ENCODE measurements at regions not wholly inside any gene's neighbourhood (a gene's known extent, or its start where the extent isn't known, plus 50 kb on each side); places are given as distances from the start of the nearest gene placed in this dataset.
"Not testable (repeated sequence)": the region's sequence is repeated elsewhere in the genome, so short reads cannot be mapped to it uniquely, and the experiment has no call there.

DNA sequence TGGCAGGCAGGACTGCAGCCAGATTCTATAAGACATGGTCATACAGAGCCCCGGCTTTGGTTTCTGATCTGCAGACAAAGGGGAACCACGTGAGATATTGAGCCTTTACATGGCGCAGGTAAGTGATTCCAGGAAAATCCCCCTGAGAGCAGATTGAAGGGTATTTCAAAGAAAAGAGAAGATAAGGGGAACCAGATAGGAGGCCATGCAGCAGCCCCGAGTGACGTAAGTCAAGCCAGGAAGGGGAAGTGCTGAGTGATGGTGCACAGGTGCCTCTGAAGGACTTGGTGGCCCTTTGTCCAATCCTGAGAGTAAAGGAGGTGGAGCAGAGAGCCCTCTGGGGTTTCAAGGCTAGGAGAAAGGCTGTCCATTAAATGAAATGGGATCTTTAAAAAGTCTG lies 329.0 kb downstream of the ACTR3B start:
- DNase-seq (ENCODE audit: low read depth), result no peak

DNA sequence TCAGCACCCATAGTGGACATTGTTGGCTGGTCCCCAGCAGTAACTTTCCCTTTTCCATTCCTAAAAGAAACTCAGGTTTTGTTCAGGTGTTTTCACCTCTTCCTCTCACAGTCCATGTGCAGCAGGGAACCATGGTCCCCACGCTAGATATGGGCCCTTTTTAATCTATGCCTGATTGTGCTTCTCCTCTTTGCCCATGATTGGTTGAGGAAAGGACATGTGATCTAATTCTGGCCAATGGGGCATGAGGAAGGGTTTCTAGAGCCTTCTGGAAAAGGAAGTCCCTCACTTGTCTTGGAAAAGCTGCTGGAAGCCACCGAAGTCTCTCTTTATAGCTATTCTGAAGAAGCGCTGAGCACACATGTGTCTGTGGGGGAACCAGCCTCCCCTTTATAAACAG lies 330.7 kb downstream of the ACTR3B start:
- no peak for DNase-seq (ENCODE audit: low read depth)

DNA sequence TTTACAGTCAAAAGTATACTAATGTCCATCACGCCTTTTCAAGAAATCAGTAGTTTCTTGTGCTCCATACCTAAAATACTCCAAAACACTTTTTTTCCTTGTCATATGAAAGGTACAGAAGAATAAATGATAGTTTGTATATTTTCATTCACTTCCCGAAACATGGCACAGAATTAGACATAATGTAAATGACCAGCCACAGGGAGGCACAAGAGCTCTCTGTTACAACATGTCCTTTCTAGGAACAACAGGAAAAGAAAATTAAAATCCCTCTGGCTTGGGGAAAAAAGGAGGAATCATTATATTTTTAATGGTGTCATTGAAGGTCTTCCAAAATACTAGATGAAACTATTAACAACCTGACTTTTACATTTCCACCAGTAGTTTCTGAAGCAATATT lies 331.2 kb downstream of the ACTR3B start:
- DNase-seq (ENCODE audit: low read depth), result no peak

DNA sequence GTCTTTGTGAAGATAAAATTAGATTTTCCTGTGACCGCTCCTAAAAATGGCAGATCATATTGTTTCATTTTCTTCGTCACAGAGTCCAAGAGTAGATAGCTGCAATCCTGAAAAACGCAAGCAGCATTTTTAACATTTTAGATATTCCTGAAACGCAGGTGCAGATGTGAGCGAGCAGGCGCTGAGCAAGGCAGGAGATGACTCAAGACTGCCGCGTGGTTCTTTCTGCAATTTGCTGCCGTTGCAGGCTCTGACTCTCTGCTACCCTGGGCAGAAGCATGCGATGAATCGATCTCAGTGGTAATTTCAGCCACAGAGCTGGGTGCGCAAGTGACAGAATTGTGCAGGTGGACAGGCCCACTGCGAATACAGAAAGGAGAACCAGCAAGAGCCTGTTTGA lies 331.9 kb downstream of the ACTR3B start:
- DNase-seq (ENCODE audit: low read depth), result no peak

DNA sequence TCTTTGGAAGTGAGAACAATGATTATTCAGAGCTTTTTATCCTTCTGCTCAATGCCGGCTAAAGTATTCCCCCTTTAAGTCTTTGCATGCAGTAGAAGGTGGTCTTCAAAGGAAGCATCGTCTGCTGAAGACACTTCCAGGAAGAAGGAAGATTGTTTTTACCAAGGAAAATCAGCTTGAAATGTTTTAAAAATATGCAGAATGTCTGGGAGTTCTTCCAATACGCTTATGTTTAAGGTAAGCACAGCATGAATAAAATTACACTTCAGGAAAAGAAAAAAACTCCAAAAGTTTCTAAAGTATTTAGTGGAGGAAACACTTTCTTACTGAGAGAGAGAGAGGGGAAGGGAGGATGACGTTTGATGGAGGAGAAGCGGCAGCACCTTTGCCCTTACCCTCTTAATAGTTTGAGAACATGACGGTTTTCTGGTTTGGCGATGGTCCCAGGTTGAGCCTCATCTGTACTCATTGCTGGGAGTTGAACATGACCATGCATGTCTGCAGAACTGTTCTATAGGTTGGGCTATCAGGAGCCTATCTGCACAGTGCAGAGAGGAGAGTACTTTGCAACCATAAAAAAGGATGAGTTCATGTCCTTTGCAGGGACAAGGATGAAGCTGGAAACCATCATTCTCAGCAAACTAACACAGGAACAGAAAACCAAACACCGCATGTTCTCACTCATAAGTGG lies 338.1 kb downstream of the ACTR3B start:
- DNase-seq (ENCODE audit: low read depth), result no peak

DNA sequence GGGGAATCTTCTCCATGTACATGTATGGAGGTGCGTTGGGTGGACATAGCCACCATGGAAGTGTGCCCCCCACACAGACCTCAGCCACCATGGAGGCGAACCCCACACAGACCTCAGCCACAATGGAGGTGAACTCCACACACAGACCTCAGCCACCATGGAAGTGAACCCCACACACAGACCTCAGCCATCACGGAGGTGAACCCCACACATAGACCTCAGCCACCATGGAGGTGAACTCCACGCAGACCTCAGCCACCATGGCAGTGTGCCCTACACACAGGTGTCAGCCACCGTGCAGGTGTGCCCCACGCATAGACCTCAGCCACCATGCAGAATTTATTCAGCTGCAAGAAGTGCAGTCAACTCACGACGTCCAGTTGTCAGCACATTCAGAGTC lies 339.7 kb downstream of the ACTR3B start:
- no peak for DNase-seq (ENCODE audit: low read depth)

DNA sequence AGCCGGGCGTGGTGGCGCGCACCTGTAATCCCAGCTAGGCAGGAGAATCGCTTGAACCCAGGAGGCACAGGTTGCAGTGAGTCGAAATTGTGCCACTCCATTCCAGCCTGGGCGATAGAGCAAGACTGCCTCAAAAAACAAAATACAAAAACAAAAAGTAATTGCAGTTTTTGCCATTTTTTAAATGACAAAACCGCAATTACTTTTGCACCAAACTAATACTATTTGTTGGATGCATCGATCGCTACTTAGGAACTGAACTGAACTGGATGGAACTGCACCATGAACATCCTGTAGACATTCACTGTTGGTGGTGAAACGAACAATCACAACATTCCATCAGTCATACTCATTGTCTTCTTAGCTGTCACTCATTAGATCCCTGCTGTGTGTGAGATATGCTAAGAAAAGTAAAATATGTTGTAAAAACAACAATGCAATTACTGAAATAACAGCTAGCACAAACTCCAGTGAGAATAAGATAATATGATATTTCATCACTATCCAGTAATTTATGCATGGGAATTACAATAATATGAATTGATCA lies 341.2 kb downstream of the ACTR3B start:
- DNase-seq (ENCODE audit: low read depth), result no peak

DNA sequence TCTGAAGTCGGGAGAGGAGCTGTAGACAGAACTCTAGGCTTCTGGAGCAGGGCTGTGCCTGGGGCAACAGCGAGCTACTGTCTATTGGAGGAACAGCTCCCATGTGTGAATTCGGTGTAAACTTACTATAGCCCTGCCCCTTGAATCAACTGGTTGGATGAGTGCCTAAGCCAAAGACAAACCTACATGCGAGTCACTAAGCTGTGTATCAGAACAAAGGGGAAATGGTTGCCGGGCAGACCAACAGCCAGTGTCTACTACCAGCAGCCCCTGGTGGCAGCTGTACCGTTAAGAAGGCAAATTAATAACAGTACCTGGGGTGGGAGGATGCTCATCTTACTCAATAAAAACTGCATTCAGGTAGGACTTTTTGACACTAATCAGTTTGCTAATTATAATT lies 343.6 kb downstream of the ACTR3B start:
- DNase-seq (ENCODE audit: low read depth), result no peak

DNA sequence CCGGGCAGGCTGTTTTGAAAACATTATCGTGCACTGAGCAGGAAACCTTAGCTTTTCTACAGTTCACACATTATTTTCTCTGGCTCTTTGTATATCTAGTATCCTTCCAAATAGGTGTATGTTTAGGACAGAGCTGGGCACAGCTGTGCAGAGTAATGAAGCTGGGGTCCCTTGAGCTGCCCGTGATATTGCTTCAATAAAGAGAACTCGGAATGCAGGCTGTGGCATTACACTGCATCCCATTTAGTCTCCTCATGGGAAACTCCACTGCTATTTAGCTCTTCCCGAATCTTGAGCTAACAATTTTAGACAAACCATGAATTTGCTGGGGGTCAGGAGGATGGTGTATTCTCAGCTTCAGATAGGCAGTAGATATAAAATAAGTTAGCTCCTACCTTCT lies 348.3 kb downstream of the ACTR3B start:
- no peak for DNase-seq (ENCODE audit: low read depth)

DNA sequence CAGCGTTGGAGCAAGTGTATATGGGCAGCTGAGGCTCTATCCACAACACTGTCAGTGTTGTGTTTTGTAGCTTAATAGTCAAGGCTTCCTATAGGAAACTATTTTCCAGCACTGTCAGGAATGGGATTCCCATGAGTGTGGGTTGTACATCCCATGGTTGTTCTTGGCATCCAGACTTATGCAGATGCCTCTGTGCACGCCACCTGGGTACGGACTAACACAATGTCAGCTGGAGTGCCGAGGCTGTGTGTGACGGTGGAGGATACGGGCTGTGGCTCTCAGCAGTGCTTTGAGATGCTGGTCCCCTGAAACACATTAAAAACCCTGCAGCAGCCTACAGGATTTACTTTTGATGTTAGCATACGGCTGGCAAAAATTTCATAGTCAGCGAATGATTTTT lies 350.0 kb downstream of the ACTR3B start:
- DNase-seq (ENCODE audit: low read depth), result no peak

DNA sequence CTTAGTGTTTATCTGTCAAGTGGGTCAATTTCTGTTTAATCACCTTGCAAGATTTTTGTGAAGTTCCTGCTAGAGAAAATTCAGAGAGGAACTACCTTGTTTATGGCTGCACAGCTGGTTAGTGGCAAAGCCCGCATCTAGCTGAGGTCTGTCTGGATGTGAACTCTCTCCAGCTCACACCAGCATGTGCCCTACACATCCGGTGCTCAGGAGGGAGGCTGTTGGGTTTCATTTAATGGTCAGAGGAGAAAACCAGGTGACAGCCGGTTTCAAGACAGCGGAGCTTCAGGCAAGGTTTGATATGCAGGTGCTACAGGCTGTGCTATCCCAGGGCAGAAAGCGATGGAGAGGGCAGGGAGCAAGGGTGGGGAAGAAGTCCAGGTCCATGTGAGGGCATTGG lies 351.1 kb downstream of the ACTR3B start:
- no peak for DNase-seq (ENCODE audit: low read depth)

DNA sequence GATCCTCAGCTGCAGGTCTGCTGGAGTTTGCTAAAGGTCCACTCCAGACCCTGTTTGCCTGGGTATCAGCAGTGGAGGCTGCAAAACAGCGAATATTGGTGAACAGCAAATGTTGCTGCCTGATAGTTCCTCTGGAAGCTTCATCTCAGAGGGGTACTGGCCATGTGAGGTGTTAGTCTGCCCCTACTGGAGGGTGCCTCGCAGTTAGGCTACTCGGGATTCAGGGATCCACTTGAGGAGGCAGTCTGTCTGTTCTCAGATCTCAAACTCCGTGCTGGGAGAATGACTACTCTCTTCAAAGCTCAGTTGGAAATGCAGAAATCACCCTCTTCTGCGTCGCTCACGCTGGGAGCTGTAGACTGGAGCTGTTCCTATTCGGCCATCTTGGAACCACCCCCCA lies 362.7 kb downstream of the ACTR3B start:
- DNase-seq (ENCODE audit: low read depth), result not testable (repeated sequence)

DNA sequence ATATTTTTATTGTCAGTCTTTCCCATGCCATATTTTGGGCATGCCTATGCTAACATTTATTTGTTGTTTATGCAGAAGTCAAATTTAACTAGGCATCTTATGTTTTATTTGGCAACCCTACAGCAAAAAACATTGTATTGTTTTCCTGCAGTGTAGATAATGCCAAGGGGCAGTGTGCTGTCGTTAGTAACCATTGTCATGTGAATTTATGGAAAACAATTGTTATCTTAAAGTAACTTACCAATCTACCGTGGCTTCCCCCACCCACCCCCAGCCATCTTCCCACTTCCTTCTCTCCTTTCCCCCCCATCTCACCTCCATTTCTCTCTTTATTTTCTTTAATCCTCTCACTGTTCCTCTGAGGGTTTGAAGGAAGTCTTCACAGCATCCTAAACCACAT lies 370.5 kb downstream of the ACTR3B start:
- DNase-seq (ENCODE audit: low read depth), result no peak

DNA sequence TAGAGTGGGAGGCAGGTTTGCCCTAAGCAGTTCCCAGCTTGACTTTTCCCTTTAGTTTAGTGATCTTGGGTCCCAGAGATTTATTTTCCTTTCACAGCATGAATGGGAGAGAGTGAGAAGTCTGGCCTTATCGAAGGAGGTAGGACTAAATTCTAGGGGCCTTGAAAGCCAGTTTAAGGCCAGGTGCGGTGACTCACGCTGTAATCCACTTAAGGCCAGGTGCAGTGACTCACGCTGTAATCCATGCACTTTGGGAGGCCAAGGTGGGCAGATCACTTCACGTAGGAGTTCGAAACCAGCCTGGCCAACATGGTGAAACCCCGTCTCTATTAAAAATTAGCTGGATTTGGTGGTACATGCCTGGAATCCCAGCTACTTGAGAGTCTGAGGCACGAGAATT lies 392.2 kb downstream of the ACTR3B start:
- DNase-seq (ENCODE audit: low read depth), result no peak

DNA sequence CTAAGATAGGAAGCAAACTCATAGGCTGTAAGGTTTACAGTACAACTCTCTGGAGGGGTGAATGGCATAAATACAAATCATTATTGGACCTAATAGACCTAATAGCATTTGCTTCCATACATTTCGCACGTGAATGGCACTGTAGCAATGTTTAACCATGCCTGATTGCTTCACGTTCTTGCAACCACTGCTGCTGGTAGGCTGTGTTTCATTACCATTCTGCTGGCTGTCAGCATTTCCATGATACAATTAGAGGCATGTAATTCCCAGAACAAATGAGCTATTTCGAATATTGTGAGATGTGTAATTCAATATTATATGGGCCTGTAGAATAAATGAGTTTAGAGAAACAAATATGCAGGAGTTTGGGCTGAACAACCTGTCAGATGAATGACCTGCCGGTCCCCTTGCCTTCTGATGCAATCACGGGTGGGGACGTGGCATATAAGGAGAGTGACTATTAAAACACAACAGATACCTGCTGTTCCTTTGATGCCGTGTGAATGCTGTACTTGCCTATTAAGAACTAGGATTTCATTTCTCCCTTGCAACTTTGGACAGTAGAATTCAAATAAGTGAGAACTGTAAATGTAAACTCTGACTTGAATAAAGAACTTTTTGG lies 393.4 kb downstream of the ACTR3B start:
- no peak for DNase-seq (ENCODE audit: low read depth)

DNA sequence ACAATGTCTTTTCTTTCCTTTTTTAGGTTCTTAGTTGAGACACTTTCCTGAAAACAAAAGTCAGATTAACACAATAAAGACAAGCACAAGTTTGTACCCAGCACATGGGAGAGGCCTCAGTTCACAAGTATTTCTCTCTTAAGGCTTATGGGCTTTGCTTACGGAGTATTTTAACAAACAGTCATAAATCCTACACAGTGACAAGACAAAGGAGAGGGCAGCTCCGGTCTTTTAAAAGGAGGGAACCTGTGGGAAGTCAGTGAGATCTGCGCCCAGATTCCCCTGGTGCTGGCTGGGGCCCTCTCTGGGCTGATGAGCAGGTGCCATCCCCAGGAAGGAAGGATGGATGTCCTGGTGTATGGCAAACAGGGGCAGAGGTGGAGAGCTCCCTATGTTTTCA lies 398.6 kb downstream of the ACTR3B start:
- no peak for DNase-seq (ENCODE audit: low read depth)

DNA sequence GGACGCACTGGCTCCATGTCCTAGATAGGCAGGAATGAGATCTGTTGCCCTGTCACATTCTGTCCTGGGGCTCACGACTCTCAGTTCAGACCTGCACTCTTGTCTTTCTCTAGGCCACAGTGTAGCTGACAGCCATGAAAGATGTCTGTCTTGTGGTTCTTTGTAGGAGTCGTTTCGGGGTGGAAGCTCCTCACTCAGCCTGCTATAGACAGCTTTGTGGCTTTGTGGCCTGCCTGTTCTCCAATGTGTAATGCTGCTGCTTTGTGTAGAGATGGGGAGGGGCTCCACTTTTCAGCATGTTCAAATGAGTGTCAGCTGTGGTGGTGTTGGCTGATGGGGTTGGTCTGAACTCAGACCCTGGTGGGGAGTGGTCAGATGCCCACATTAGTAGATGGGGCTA lies 410.7 kb downstream of the ACTR3B start:
- no peak for DNase-seq (ENCODE audit: low read depth)

DNA sequence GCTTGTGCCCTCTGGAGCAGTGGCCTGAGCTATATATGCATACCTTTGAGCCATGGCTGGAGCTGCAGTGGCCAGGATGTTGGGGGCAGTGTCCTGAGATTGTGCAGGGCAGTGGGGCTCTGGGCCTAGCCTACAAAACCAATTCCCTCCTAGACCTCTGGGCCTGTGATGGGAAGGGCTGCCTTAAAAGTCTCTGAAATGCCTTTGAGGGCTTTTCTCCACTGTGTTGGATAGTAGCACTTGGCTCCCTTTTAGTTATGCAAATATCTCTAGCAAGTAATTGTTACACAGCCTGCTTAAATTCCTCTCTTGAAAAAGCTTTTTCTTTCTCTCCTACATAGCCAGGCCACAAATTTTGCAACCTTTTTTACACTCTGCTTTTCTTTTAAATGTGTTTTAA lies 426.4 kb downstream of the ACTR3B start:
- DNase-seq (ENCODE audit: low read depth), result no peak

DNA sequence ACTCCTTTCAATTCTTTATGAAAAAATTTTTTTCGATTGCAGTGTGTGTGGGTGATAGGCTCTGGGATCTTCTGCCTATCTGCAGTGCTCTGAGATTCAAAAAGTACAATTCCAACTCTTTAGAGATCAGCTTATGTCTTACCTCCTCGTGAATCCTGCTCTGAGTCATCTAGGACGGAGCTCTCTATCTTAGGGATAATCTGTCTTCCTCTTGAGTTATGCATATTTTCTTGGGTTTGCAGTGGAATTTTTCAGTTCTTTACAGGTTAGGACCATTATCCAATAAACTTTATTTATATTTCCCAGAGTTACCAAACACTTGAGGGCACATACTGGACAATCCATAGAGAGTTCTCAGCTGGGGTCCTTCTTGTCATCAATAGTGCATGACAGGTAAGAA lies 428.6 kb downstream of the ACTR3B start:
- DNase-seq (ENCODE audit: low read depth), result no peak

DNA sequence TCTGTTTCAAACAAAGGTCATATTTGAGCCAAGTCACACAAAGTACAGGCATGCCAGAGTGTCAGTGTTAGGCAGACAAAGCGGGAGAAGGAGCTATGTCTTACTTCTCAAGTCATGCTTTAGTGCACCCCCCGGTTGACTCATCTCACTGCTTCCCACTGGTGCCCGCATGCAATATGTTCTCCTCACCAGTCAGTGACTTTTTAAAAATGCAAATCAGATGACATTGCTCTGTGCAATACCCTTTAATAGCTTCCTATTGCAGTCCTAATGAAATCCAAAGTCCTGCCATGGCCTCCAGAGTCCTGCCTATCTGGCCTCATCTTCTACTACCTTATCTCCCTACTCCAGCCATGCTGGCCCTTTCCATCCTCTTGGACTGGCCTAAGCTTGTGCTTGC lies 429.1 kb downstream of the ACTR3B start:
- no peak for DNase-seq (ENCODE audit: low read depth)

DNA sequence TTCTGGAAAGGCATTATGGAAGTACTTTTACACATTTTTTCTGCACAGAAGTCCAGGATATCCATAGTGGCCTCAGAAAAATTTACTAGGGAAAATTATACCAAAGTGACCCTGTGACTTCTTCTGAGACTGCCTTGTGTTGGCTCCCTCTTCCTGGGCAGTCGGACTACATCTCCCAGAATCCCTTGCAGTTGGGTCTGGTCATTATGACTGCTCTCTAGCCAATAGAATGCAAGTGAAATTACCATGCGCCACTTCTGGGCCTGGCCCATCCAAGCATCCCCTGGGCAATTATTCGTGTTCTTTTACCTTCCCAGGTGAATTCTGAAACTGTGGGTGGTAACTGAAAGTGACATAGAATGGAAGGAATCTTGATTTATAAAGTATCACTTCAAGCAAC lies 430.9 kb downstream of the ACTR3B start:
- DNase-seq (ENCODE audit: low read depth), result no peak

DNA sequence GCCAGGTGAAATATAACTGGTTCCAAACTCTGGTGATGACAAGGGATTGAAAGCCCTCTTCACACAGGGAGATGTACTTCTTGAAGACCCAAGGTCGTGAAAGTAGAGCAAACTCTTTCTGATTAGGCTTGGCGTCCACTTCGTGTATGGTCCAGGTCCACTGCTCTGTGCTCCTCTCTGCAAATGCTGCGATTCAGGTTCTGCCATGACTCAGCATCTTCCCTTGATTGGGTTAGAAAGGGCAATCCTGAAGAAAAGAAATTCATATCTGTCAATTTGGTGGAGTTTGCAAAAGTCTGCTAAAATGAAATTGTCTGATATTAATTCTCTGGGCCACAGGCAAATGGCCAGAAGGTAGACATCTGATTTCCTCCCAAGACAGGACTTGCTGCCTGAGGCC lies 431.4 kb downstream of the ACTR3B start:
- no peak for DNase-seq (ENCODE audit: low read depth)

DNA sequence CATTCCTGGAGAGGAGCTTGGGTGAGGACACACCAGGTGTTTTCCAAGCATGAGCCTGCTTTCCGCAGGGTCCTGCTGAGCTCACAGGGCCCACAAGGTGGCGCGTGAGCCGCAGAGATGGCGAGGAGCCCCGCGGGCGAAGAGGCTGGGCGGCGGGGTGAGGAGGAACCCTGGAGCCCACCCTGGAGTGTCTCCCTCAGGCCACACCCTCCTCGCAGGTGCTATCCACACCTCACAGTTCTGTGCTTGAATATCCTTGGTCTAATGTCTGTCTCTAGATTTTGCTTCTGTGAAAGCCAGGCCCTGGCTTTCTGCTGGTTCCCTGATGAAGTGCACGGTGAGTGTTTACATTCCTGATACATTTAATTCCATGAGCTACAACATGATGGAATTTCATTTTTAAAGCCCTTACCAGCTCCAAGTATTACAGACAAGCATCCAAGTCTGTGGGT lies 433.6 kb downstream of the ACTR3B start:
- DNase-seq (ENCODE audit: low read depth), result no peak

DNA sequence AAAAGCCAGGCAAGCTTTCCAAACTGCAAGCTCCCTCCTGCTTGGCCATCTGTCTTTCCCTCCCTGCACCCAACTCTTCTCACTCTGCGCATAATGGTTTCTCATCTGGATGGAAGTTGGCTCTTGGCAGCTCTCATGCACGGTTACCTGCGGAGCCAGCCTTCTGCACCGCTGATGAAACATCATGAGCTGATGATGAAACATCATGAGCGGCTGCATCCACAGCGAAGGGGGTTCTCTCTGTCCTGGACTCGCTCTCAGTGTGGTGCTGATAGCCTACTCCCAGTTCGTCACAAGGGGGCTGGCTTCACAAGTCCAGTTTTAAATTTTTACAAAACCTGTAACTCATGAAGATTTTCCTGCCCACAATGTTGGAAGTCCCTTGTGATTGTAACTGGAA lies 457.5 kb downstream of the ACTR3B start:
- DNase-seq (ENCODE audit: low read depth), result no peak

Measured in EH (cell line).